Mammary epithelial cell (primary cell): ENCODE measurements at regions not wholly inside any gene's neighbourhood (a gene's known extent, or its start where the extent isn't known, plus 50 kb on each side); places are given as distances from the start of the nearest gene placed in this dataset.

Experiments
- CTCF ChIP-seq, 2 donors: IDR thresholded peaks in 1 of 2; conservative IDR thresholded peaks in 1 of 2; 2 replicates each; pipeline ENCODE4 v1.5.1; 2011 to 2012; ENCODE audit warnings: inconsistent platforms in 2 of 2, low read length in 2 of 2, mild to moderate bottlenecking in 2 of 2, control low read depth in 1 of 2, low read depth in 1 of 2; ENCODE audit not compliant: insufficient read depth in 1 of 2; ENCODE audit errors: extremely low read depth in 1 of 2
- EZH2 ChIP-seq: IDR thresholded peaks from 2 replicates; pipeline ENCODE4 v1.6.1; 2012; ENCODE audit warnings: low read length, inconsistent platforms, borderline replicate concordance

- TF ChIP-seq CTCF (conservative IDR thresholded peaks at IDR 0.05 in 1 of 2, IDR thresholded peaks at IDR 0.05 in 1 of 2; ENCODE audit: extremely low read depth in 1 of 2, insufficient read depth in 1 of 2, low read depth in 1 of 2, low read length in 2 of 2) (no peak), EZH2 (no peak)
These were observed 226.8 kb downstream of the BLID start for GRCh38 chr11:121889186-121889585.
